ENCODE measurements at regions not wholly inside any gene's neighbourhood (a gene's known extent, or its start where the extent isn't known, plus 50 kb on each side); places are given as distances from the start of the nearest gene placed in this dataset.

- Histone ChIP-seq H3K27ac (ENCODE audit: insufficient read depth, low read length) (no peak overlapping the region), H3K79me2 (ENCODE audit: control insufficient read depth, insufficient read depth, low read length) (no peaks in the 10 kb centered on the region), H3K27me3 (ENCODE audit: control insufficient read depth, insufficient read depth, low read length) (no peaks in the 10 kb centered on the region), H4K20me1 (ENCODE audit: control insufficient read depth, extremely low read depth, insufficient read depth, low read length) (no peaks in the 10 kb centered on the region), H3K36me3 (ENCODE audit: control insufficient read depth, insufficient read depth, low read length) (no peaks in the 10 kb centered on the region), H3K4me2 (ENCODE audit: extremely low read depth, insufficient read depth, low read length) (no peak overlapping the region), H3K4me3 (replicated peaks in 1 of 4; ENCODE audit: control extremely low read depth in 1 of 4, insufficient read depth in 1 of 4, low read depth in 3 of 4, low read length in 4 of 4) (no peak overlapping the region), H3K9me3 (ENCODE audit: control insufficient read depth, insufficient read depth, low read depth, low read length) (no peaks in the 10 kb centered on the region), H3K9ac (ENCODE audit: insufficient read depth, low read length) (no peak overlapping the region), H3K4me1 (ENCODE audit: control insufficient read depth, extremely low read depth, insufficient read depth, low read length) (no peaks in the 10 kb centered on the region), H2AFZ (ENCODE audit: low read length) (no peak overlapping the region)
- no peak for DNase-seq (ENCODE audit: low read depth in 2 of 2)
- TF ChIP-seq CTCF (conservative IDR thresholded peaks at IDR 0.05 in 1 of 2, IDR thresholded peaks at IDR 0.05 in 1 of 2; ENCODE audit: low read depth in 1 of 2, low read length in 2 of 2) (no peak), EZH2 (IDR thresholded peaks at IDR 0.05; ENCODE audit: low read length, missing control alignments) (no peak)
Measured at GRCh38 chr2:21539685-21540084, 415.9 kb downstream of the TDRD15 start.

- Histone ChIP-seq H3K4me1 (ENCODE audit: control insufficient read depth, extremely low read depth, insufficient read depth, low read length) (no peaks in the 10 kb centered on the region), H3K36me3 (ENCODE audit: control insufficient read depth, insufficient read depth, low read length) (no peaks in the 10 kb centered on the region), H3K4me2 (ENCODE audit: extremely low read depth, insufficient read depth, low read length) (no peak overlapping the region), H3K9me3 (ENCODE audit: control insufficient read depth, insufficient read depth, low read depth, low read length) (no peaks in the 10 kb centered on the region), H3K79me2 (ENCODE audit: control insufficient read depth, insufficient read depth, low read length) (no peaks in the 10 kb centered on the region), H2AFZ (ENCODE audit: low read length) (no peak overlapping the region), H4K20me1 (ENCODE audit: control insufficient read depth, extremely low read depth, insufficient read depth, low read length) (no peaks in the 10 kb centered on the region), H3K9ac (ENCODE audit: insufficient read depth, low read length) (no peak overlapping the region), H3K27ac (ENCODE audit: insufficient read depth, low read length) (no peak overlapping the region), H3K4me3 (replicated peaks in 1 of 4; ENCODE audit: control extremely low read depth in 1 of 4, insufficient read depth in 1 of 4, low read depth in 3 of 4, low read length in 4 of 4) (no peak overlapping the region), H3K27me3 (ENCODE audit: control insufficient read depth, insufficient read depth, low read length) (no peaks in the 10 kb centered on the region)
- TF ChIP-seq CTCF (conservative IDR thresholded peaks at IDR 0.05 in 1 of 2, IDR thresholded peaks at IDR 0.05 in 1 of 2; ENCODE audit: low read depth in 1 of 2, low read length in 2 of 2) (no peak), EZH2 (IDR thresholded peaks at IDR 0.05; ENCODE audit: low read length, missing control alignments) (no peak)
- DNase-seq (ENCODE audit: low read depth in 2 of 2), result no peak
Measured at GRCh38 chr2:21543630-21544029, 419.9 kb downstream of the TDRD15 start.

- TF ChIP-seq EZH2 (IDR thresholded peaks at IDR 0.05; ENCODE audit: low read length, missing control alignments) (no peak), CTCF (conservative IDR thresholded peaks at IDR 0.05 in 1 of 2, IDR thresholded peaks at IDR 0.05 in 1 of 2; ENCODE audit: low read depth in 1 of 2, low read length in 2 of 2) (no peak)
- Histone ChIP-seq H3K79me2 (ENCODE audit: control insufficient read depth, insufficient read depth, low read length) (no peaks in the 10 kb centered on the region), H3K36me3 (ENCODE audit: control insufficient read depth, insufficient read depth, low read length) (no peaks in the 10 kb centered on the region), H3K4me3 (replicated peaks in 1 of 4; ENCODE audit: control extremely low read depth in 1 of 4, insufficient read depth in 1 of 4, low read depth in 3 of 4, low read length in 4 of 4) (no peak overlapping the region), H3K4me2 (ENCODE audit: extremely low read depth, insufficient read depth, low read length) (no peak overlapping the region), H2AFZ (ENCODE audit: low read length) (no peak overlapping the region), H4K20me1 (ENCODE audit: control insufficient read depth, extremely low read depth, insufficient read depth, low read length) (no peaks in the 10 kb centered on the region), H3K9me3 (ENCODE audit: control insufficient read depth, insufficient read depth, low read depth, low read length) (no peaks in the 10 kb centered on the region), H3K9ac (ENCODE audit: insufficient read depth, low read length) (no peak overlapping the region), H3K4me1 (ENCODE audit: control insufficient read depth, extremely low read depth, insufficient read depth, low read length) (no peaks in the 10 kb centered on the region), H3K27ac (ENCODE audit: insufficient read depth, low read length) (no peak overlapping the region), H3K27me3 (ENCODE audit: control insufficient read depth, insufficient read depth, low read length) (no peaks in the 10 kb centered on the region)
- no peak for DNase-seq (ENCODE audit: low read depth in 2 of 2)
Measured at GRCh38 chr2:21544392-21544791, 420.6 kb downstream of the TDRD15 start.
